ENCODE measurements at regions not wholly inside any gene's neighbourhood (a gene's known extent, or its start where the extent isn't known, plus 50 kb on each side); places are given as distances from the start of the nearest gene placed in this dataset.
"Not testable (repeated sequence)": the region's sequence is repeated elsewhere in the genome, so short reads cannot be mapped to it uniquely, and the experiment has no call there.

GRCh38 chr2:51920509-51920908 is 888.6 kb upstream of the NRXN1 start:
- DNase-seq (ENCODE audit: extremely low read depth in 1 of 11, low read depth in 9 of 11, low spot score in 4 of 11), result no peak

- no peak for DNase-seq (ENCODE audit: extremely low read depth in 1 of 11, low read depth in 9 of 11, low spot score in 4 of 11)
Observed at GRCh38 chr2:51919395-51919794, 887.5 kb upstream of the NRXN1 start.

DNA sequence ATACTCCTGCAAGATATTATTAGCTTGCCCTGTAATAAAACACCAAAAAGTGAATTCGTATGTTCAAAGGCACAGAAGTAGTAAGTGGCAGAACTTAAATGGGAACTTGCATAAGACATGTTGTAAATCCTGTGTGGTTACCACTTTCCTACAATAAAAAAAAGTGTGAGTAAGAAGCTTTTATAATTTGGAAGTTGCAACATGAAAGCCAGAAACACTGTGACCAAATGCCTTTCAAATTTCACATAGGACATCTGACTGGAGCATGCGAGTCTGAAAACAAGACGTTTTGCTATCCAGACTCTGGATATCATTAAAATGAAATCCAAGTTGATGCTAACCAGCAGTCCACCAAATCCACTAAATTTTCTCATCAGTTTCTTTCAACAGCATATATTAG is 886.2 kb upstream of the NRXN1 start:
- no peak for DNase-seq (ENCODE audit: extremely low read depth in 1 of 11, low read depth in 9 of 11, low spot score in 4 of 11)

- DNase-seq (ENCODE audit: extremely low read depth in 1 of 11, low read depth in 9 of 11, low spot score in 4 of 11), result no peak
Observed at GRCh38 chr2:51903728-51904127, 871.8 kb upstream of the NRXN1 start.

- DNase-seq (ENCODE audit: extremely low read depth in 1 of 11, low read depth in 9 of 11, low spot score in 4 of 11), result no peak
Observed at GRCh38 chr2:51899643-51900042, 867.7 kb upstream of the NRXN1 start.

GRCh38 chr2:51894584-51894983 is 862.7 kb upstream of the NRXN1 start:
- DNase-seq (ENCODE audit: extremely low read depth in 1 of 11, low read depth in 9 of 11, low spot score in 4 of 11), result not testable (repeated sequence)

DNA sequence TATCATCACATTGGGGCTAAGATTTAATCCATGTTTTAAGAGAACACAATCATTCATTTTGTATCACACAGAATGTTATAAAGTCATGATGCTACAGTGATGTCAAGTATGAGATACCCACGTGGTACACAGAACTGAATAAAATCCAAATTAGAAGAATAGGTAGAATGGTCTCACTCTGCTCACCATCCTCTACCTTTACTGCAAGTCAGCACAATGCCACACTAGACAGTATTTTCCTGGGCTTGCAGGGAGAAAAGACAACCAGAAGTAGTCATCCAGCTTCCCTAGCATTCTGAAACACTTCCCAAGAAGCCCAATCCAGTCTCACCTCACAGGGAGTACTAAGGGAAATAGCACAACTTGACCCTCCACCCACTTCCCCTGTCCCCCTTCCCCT is 856.2 kb upstream of the NRXN1 start:
- no peak for DNase-seq (ENCODE audit: extremely low read depth in 1 of 11, low read depth in 9 of 11, low spot score in 4 of 11)

- DNase-seq (ENCODE audit: extremely low read depth in 1 of 11, low read depth in 9 of 11, low spot score in 4 of 11), result no peak
Observed at GRCh38 chr2:51881673-51882072, 849.7 kb upstream of the NRXN1 start.

GRCh38 chr2:51880153-51880552 is 848.2 kb upstream of the NRXN1 start:
- DNase-seq (ENCODE audit: extremely low read depth in 1 of 11, low read depth in 9 of 11, low spot score in 4 of 11), result no peak

GRCh38 chr2:51866361-51866760 is 834.4 kb upstream of the NRXN1 start:
- no peak for DNase-seq (ENCODE audit: extremely low read depth in 1 of 11, low read depth in 9 of 11, low spot score in 4 of 11)

- DNase-seq (ENCODE audit: extremely low read depth in 1 of 11, low read depth in 9 of 11, low spot score in 4 of 11), result no peak
Observed at GRCh38 chr2:51859260-51859659, 827.3 kb upstream of the NRXN1 start.

DNA sequence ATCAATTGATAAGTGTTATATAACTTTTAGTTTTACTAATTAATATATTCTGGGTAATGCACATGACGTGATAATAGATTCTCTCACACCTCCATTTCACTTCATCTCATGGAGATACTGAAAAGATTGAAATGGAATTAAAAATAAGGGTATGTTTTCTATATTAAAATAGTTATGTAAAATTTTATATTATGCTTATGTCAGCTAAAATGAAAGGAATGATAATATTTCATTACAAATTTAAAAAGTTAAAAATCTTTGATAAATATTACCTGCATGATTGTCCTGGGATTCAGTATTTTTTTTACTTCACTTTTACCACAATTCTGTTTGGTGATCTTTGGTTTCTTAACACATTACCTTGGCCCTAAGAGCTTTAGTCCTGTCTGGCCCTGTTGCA is 823.8 kb upstream of the NRXN1 start:
- DNase-seq (ENCODE audit: extremely low read depth in 1 of 11, low read depth in 9 of 11, low spot score in 4 of 11), result no peak

DNA sequence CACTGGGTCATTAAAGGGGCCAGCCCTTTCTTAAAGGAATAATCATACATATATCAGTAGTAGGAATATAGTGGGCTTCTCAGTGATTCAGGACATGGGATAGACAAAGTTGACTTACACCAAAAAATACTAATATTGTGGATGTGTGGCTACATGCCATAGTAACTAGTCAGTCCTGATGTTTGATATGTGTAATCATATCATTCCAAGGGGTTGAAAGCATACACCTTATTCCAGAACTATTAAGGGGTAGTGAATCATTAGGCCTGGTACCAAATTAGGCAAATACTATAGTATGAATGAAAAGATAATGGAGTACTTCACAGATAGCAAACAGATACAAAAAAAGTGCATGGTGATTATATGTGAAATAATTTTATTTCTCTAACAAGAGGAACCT is 814.9 kb upstream of the NRXN1 start:
- DNase-seq (ENCODE audit: extremely low read depth in 1 of 11, low read depth in 9 of 11, low spot score in 4 of 11), result no peak

DNA sequence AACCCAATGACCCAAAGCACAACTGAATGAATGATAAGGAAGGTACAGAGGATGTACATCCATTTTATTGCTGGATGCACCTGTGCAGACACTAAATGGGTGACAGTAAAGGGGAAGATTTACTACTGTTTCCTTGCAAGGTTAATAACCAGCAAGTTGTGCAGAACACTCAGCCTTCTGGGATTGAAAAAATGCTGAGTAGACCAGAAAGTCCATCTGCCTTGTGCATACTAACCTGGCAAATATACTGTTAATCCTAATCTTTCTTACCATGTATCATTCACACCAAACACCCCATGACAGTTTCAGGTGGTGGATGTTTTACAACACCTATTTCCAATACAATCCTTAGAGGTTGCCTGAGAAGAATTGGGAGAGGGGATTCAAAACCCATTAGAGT is 814.1 kb upstream of the NRXN1 start:
- no peak for DNase-seq (ENCODE audit: extremely low read depth in 1 of 11, low read depth in 9 of 11, low spot score in 4 of 11)

DNA sequence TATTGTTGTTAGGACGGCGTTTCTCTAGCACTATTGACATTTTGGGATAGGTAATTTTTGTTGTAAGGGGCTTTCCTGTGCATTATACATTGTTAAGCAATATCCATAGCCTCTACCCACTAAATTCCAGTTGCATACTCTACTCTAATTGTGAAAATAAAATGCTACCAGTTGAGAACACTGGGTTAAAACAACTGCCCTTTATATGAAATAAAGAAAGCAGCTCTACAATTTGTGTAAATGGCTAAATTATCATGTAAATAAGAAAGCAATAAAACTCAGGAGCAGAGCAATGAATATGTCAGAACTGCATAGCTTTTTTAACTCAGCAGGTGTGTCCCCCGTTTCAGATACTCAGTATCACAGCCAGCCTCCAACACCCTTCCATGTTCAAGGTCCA is 812.7 kb upstream of the NRXN1 start:
- DNase-seq (ENCODE audit: extremely low read depth in 1 of 11, low read depth in 9 of 11, low spot score in 4 of 11), result no peak

DNA sequence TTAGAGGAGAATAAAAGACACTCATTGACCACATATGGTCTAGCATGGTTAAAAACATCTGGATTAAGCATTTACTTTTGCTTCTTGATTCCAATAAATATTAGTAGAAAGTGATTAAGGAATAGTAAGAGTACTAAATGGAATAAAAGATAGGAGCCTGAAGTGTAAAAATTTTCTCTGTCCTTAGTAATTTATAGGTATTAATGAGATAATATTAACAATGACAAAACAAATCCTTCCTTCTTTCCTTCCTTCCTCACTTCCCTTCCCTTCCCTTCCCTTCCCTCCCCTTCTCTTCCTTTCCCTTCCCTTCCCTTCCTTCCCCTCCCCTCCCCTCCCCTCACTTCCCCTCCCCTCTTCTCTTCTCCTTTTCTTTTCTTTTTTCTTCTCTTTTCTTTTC is 797.5 kb upstream of the NRXN1 start:
- DNase-seq (ENCODE audit: extremely low read depth in 1 of 11, low read depth in 9 of 11, low spot score in 4 of 11), result no peak

DNA sequence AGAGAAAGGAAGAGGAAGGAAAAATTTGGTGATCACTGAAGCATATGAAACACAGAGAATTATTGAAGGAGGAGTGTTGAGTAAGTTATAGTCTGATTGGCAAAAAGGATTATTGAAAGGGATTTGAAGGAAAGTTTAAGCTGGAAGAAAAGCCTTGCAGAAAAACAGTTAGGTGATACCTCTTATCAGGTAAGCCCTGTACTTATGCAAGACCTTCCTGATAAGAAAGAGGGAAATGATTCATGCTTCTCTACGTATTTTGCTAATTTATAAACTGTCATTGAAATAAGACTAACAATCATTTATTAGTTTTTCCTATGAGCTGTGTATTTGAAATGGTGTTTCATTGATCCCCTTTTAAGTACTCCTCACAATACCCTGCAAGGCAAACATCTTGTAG is 793.9 kb upstream of the NRXN1 start:
- no peak for DNase-seq (ENCODE audit: extremely low read depth in 1 of 11, low read depth in 9 of 11, low spot score in 4 of 11)

GRCh38 chr2:51813247-51813646 is 781.3 kb upstream of the NRXN1 start:
- DNase-seq (ENCODE audit: extremely low read depth in 1 of 11, low read depth in 9 of 11, low spot score in 4 of 11), result no peak

- DNase-seq (ENCODE audit: extremely low read depth in 1 of 11, low read depth in 9 of 11, low spot score in 4 of 11), result no peak
Observed at GRCh38 chr2:51812138-51812866, 780.4 kb upstream of the NRXN1 start.

DNA sequence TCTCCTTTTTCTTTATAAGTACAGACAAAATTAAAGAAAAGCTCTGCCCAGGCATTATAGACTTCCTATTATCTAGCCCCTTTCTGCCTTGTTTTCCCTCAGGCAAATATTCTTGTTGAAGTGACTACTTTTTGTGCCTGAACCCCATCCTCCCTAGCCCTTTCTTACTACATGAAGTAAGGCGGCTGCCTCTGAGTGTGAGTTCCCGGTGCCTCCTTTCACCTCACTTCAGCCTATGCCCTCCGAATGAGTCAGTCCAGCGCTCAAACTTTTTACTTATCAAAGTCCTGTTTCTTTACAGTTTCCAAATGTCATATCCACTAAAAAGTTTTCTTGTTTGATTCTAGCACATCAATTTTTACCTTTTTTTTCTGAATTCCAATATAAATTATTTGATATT is 778.3 kb upstream of the NRXN1 start:
- DNase-seq (ENCODE audit: extremely low read depth in 1 of 11, low read depth in 9 of 11, low spot score in 4 of 11), result no peak

DNA sequence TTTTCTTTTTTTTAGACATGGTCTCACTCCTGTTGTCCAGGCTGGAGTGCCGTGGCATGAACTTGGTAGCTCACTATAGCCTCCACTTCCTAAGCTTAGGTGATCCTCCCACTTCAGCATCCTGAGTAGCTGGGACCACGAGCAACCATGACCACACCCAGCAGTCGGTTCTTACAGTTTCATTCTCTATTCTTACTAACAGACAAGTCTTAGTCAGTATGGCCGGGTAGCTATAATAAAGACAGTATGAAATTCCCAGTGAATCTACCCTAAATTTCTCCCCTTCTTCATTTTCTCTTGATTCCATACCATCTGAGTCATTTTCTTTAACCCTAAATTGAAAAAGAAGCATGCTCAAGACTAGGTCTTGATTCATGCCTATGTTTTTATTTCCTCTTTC is 775.3 kb upstream of the NRXN1 start:
- DNase-seq (ENCODE audit: extremely low read depth in 1 of 11, low read depth in 9 of 11, low spot score in 4 of 11), result no peak

All from renal cortex interstitium (tissue), 11 donors.